BJ (cell line): ENCODE measurements at regions not wholly inside any gene's neighbourhood (a gene's known extent, or its start where the extent isn't known, plus 50 kb on each side); places are given as distances from the start of the nearest gene placed in this dataset.

Experiments
- CTCF ChIA-PET: fragments of 350-600 bp; formaldehyde crosslinking; extraction: SDS; loops from one replicate; lab custom pipeline; 2021; ENCODE audit warnings: antibody characterized with exemption, inconsistent platforms; lab: Yijun Ruan, JAX
- POLR2A ChIA-PET: fragments of 300-600 bp; sonication (Branson Sonifier 250); formaldehyde crosslinking; extraction: SDS; loops from one replicate; lab custom pipeline; 2021; ENCODE audit warnings: antibody characterized with exemption; lab: Charles Lee
- DNase-seq: peaks from one replicate; pipeline ENCODE4 v3.0.0-alpha.2; 2011; ENCODE audit warnings: low read depth
- H3K27me3 ChIP-seq: 2 replicates; pipeline ENCODE4 v1.6.0; 2011; ENCODE audit warnings: low read length; ENCODE audit not compliant: control insufficient read depth, insufficient read depth
- H3K36me3 ChIP-seq: 2 replicates; pipeline ENCODE4 v1.5.1; 2011; ENCODE audit warnings: low read length; ENCODE audit not compliant: control insufficient read depth, insufficient read depth
- H3K4me3 ChIP-seq: 2 replicates; pipeline ENCODE4 v1.5.1; 2011; ENCODE audit warnings: low read depth, mild to moderate bottlenecking, control low read depth, low read length
- TF ChIP-seq, protein P1 (sequence below): IDR thresholded peaks from 2 replicates; pipeline ENCODE4 v1.5.1; 2011; ENCODE audit warnings: low read depth, mild to moderate bottlenecking, control low read depth, inconsistent platforms, low read length, moderate library complexity; ENCODE audit not compliant: insufficient read depth

DNA sequence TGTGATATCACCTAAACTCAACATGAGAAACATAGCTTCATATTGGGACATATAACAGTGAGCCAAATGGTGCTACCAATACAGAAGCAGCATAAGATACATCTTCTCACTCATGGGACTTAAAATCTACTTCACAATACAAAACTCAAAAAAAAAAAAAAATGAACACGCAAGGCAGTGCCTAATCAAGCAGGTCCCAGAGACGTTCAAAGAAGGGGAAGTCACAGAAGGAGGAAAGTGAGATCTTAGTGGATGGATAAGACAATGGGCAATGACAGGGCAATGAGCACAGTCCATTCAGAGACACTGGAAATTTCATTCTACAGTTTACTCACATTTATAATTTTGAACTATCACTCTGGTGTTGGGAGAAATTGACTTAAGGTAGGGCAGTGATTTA is 88.3 kb downstream of the FAM50B start:
- ChIA-PET CTCF (interaction anchor here (0.7 to 1.6 kb wide), 6 partner anchors 41 to 526 kb away, joined by 3 to 7 read pairs (median 3); partner anchors contain the start of gene FAM50B), POLR2A (no interaction called here)
- Histone ChIP-seq H3K36me3 (no peaks in the 10 kb centered on the region), H3K4me3 (no peak overlapping the region), H3K27me3 (peaks cover 1% of the 10 kb centered on the region; the same call in 1 of the 2 replicates)
- DNase-seq: no peak
- TF ChIP-seq, protein P1, sequence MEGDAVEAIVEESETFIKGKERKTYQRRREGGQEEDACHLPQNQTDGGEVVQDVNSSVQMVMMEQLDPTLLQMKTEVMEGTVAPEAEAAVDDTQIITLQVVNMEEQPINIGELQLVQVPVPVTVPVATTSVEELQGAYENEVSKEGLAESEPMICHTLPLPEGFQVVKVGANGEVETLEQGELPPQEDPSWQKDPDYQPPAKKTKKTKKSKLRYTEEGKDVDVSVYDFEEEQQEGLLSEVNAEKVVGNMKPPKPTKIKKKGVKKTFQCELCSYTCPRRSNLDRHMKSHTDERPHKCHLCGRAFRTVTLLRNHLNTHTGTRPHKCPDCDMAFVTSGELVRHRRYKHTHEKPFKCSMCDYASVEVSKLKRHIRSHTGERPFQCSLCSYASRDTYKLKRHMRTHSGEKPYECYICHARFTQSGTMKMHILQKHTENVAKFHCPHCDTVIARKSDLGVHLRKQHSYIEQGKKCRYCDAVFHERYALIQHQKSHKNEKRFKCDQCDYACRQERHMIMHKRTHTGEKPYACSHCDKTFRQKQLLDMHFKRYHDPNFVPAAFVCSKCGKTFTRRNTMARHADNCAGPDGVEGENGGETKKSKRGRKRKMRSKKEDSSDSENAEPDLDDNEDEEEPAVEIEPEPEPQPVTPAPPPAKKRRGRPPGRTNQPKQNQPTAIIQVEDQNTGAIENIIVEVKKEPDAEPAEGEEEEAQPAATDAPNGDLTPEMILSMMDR: no peak

DNA sequence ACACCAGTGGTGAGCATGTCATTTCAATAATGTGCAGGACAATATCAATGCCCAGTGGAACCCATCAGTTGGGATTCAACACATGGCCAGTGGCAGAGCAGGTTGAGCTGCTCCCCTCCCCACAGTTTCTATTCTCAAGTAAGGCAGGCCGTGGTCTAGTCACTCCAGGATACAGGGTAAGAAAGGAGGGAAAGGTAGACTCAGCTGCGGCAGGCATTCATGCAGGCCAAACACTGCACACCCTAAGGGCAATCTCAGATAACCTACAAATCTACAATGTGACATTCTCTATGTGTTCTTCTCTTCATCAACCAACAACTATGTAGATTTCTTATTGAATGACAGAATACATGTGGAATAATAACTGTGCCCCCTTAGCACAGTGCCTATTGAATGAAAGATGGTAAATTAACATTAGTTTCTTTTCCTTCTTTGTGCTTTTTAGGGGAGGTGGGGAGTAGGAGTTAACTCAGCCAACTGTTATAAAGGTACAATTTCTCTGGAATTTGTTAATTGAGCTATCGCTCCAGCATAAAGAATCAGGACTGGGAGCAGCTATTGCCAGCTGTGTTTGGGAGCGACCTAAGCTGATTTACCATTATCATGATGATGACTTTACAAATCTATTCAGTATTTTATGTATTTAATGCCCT is 89.7 kb downstream of the FAM50B start:
- CTCF ChIA-PET: interaction anchor here (1.5 to 1.6 kb wide), 2 partner anchors 39 to 204 kb away, joined by 3 to 7 read pairs; no protein-coding TSS in a partner anchor
- TF ChIP-seq, protein P1: no peak
- POLR2A ChIA-PET: no interaction called here
- H3K4me3 ChIP-seq: no peak overlapping the region
- H3K27me3 ChIP-seq: peaks cover 1% of the 10 kb centered on the region; the same call in 1 of the 2 replicates
- no peak for DNase-seq
- no peaks in the 10 kb centered on the region for H3K36me3 ChIP-seq

DNA sequence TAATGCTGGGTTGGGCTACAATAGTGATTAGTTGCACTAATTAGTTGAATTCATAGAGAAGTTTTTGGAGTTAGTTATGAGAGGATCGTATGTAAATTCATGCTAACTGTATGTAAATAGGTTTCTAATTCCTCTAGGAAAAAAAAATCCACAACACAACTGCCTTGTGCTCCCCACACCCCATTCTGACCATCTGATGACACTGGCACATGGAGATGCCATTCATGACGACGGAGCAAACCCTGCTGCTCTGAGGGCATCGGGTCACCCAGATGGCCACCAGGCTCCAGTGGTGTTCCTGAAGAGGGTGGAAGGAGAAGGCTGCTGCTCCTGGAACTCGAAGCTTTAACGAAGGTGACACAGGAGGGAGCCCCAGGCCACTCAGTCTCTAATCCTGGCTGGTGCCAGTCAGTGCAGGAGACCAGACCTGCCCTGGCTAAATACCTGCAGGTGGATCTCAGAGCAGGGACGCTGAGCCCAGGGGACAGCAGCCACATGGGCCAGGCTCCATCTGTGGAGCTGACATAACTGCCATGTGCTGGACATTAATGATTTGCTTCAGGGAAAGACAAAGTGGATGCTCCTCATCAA is 90.3 kb downstream of the FAM50B start:
- H3K27me3 ChIP-seq: peaks cover 1% of the 10 kb centered on the region; the same call in 1 of the 2 replicates
- POLR2A ChIA-PET: no interaction called here
- no peak overlapping the region for H3K4me3 ChIP-seq
- CTCF ChIA-PET: interaction anchor here (1.0 kb wide), 1 partner anchor 207 kb away, joined by 3 read pairs; no protein-coding TSS in a partner anchor
- TF ChIP-seq, protein P1: no peak
- no peak for DNase-seq
- no peaks in the 10 kb centered on the region for H3K36me3 ChIP-seq

DNA sequence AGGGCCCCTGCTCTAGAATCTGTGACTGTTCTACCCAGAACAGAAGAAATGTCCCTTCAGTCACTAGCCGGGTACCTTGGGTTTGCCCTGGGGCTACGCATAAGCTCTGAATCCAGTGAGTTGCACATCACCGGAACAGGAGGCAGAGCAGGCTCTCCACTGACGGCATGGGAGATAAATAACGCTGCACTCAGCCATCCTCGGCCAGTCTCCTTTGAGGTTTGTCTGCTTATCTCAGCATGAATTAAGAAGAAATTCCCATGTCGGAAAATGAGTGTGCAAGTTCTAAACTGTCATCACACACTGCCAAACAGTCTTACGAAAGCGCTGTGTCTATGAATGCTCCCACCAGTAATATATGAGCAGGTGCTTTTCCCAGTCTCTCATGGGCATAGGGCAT is 90.8 kb downstream of the FAM50B start:
- CTCF ChIA-PET: interaction anchor here (1.0 to 1.5 kb wide), 2 partner anchors 91 to 208 kb away, joined by 3 to 5 read pairs; partner anchors contain the start of gene FAM50B
- no peak for DNase-seq
- Histone ChIP-seq H3K27me3 (peaks cover 1% of the 10 kb centered on the region; the same call in 1 of the 2 replicates), H3K36me3 (no peaks in the 10 kb centered on the region), H3K4me3 (no peak overlapping the region)
- TF ChIP-seq, protein P1: no peak
- POLR2A ChIA-PET: no interaction called here

DNA sequence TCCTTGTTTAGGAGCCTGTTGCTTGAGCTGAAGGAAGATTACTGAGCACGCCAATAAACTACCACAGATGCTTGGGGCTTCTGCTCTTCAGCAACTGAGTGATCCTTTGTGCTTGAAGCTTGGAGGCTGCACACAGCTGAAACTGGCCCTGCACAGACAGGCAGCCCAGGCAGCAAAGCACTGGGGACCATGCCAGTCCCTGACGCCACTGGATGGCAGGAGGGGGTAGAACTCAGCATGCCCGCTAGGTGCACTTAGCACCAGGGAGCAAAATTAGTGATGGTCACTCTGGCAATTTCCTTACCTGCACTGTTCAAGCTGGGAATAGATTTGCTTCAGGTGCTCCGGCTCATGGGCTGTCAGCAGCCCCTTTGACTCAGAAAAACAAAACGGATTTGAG is 91.5 kb downstream of the FAM50B start:
- H3K4me3 ChIP-seq: no peak overlapping the region
- DNase-seq: no peak
- ChIA-PET CTCF (interaction anchor here (1.5 to 1.7 kb wide), 2 partner anchors 38 to 92 kb away, joined by 5 to 6 read pairs; partner anchors contain the start of gene FAM50B), POLR2A (no interaction called here)
- TF ChIP-seq, protein P1: no peak
- H3K27me3 ChIP-seq: peaks cover 1% of the 10 kb centered on the region; the same call in 1 of the 2 replicates
- H3K36me3 ChIP-seq: no peaks in the 10 kb centered on the region
